Right atrium auricular region (tissue), 2 donors: ENCODE measurements at regions not wholly inside any gene's neighbourhood (a gene's known extent, or its start where the extent isn't known, plus 50 kb on each side); places are given as distances from the start of the nearest gene placed in this dataset.

Experiments
- DNase-seq: peaks from one replicate; pipeline ENCODE4 v3.0.0-alpha.2; 2019; ENCODE audit warnings: low spot score
- H3K27ac ChIP-seq, 2 donors: fragments of 200-600 bp; sonication (generic); 1 replicate in 1 of 2; 2 replicates in 1 of 2; pipeline ENCODE4 v1.5.1; 2016 to 2019
- H3K27me3 ChIP-seq, 2 donors: fragments of 200-600 bp; sonication (generic); one replicate each; pipeline versions ENCODE4 v1.5.1 to v1.6.0; 2017 to 2019
- H3K36me3 ChIP-seq: fragments of 200-600 bp; sonication (generic); one replicate; pipeline ENCODE4 v1.5.1; 2016
- H3K4me1 ChIP-seq, 2 donors: fragments of 200-600 bp; sonication (generic); one replicate each; pipeline versions ENCODE4 v1.5.1 to v1.6.0; 2017 to 2019
- H3K4me3 ChIP-seq, 2 donors: fragments of 200-600 bp; sonication (generic); 1 replicate in 1 of 2; 2 replicates in 1 of 2; pipeline ENCODE4 v1.5.1; 2017 to 2019; ENCODE audit warnings: mild to moderate bottlenecking in 1 of 2, moderate library complexity in 1 of 2
- H3K9me3 ChIP-seq, 2 donors: fragments of 200-600 bp; sonication (generic); one replicate each; pipeline ENCODE4 v1.5.1; 2019
- TF ChIP-seq, protein P1 (sequence below), 2 donors: fragments of 200-600 bp; sonication (generic); IDR thresholded peaks; one replicate each; pipeline ENCODE4 v1.5.1; 2019; ENCODE audit warnings: antibody characterized with exemption in 2 of 2

DNA sequence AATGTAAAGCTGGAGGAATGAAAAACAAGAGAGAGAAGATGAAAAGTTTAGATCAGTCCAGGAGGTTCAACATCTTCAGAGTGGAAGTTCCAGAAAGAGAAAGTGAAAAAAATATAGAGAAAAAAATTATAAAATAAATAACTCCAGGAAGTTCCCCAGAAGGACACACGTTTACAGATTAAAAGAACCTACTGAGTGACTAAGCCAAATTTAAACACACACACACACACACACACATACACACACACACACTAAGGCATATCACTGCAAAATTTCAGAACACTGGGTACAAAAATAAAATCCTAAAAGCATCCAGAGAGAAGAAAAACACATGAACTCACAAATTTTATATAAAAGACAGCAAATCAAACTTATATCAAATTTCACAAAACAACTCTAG is 85.9 kb upstream of the PMAIP1 start:
- no peaks in the 10 kb centered on the region for H3K9me3 ChIP-seq
- no peak overlapping the region for H3K4me3 ChIP-seq
- no peak for DNase-seq
- no peaks in the 10 kb centered on the region for H3K27me3 ChIP-seq
- TF ChIP-seq, protein P1, sequence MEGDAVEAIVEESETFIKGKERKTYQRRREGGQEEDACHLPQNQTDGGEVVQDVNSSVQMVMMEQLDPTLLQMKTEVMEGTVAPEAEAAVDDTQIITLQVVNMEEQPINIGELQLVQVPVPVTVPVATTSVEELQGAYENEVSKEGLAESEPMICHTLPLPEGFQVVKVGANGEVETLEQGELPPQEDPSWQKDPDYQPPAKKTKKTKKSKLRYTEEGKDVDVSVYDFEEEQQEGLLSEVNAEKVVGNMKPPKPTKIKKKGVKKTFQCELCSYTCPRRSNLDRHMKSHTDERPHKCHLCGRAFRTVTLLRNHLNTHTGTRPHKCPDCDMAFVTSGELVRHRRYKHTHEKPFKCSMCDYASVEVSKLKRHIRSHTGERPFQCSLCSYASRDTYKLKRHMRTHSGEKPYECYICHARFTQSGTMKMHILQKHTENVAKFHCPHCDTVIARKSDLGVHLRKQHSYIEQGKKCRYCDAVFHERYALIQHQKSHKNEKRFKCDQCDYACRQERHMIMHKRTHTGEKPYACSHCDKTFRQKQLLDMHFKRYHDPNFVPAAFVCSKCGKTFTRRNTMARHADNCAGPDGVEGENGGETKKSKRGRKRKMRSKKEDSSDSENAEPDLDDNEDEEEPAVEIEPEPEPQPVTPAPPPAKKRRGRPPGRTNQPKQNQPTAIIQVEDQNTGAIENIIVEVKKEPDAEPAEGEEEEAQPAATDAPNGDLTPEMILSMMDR (IDR thresholded peaks at IDR 0.05): no peak
- H3K27ac ChIP-seq: no peak overlapping the region
- H3K36me3 ChIP-seq: no peaks in the 10 kb centered on the region
- no peaks in the 10 kb centered on the region for H3K4me1 ChIP-seq

DNA sequence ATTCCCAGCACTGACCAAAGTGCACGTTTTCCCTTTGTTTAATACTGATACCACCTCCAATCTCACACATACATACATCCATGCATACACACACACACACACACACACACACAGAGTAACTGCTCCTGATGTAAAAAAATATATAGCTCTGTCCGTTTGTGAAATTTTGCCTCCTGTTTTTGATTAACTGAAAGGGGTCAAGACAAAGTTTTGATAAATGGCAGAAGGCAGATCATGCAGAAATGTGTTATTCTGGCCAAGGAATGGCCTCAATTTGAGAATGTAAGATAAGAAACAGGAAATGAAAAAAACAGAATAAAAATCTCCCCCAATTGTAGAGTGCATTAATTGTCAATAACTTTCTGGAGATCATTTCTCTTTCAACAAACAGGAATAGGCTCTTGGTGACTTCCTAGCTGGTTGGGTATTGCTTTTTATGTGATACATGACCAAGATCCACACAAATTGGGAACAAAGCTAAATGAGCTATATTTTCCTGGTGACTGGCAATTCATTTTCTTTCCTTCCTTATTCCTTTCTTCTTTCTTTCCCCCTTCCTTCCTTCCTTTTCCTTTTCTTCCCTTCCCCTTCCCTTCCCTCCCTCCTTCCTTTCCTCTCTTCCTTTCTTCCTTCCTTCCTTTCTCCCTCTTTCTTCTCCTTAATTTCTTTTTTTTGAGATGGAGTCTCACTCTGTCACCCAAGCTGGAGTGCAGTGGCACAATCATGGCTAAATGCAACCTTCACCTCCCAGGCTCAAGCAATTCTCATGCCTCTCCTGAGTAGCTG is 88.9 kb upstream of the PMAIP1 start:
- H3K4me1 ChIP-seq: no peaks in the 10 kb centered on the region
- no peak for DNase-seq
- no peaks in the 10 kb centered on the region for H3K27me3 ChIP-seq
- H3K9me3 ChIP-seq: no peaks in the 10 kb centered on the region
- H3K4me3 ChIP-seq: no peak overlapping the region
- no peaks in the 10 kb centered on the region for H3K36me3 ChIP-seq
- TF ChIP-seq, protein P1 (IDR thresholded peaks at IDR 0.05): no peak
- no peak overlapping the region for H3K27ac ChIP-seq

GRCh38 chr18:59810183-59810582 is 89.6 kb upstream of the PMAIP1 start:
- Histone ChIP-seq H3K4me3 (no peak overlapping the region), H3K9me3 (no peaks in the 10 kb centered on the region), H3K36me3 (no peaks in the 10 kb centered on the region), H3K4me1 (no peaks in the 10 kb centered on the region), H3K27me3 (no peaks in the 10 kb centered on the region), H3K27ac (no peak overlapping the region)
- no peak for DNase-seq
- TF ChIP-seq, protein P1 (IDR thresholded peaks at IDR 0.05): no peak

DNA sequence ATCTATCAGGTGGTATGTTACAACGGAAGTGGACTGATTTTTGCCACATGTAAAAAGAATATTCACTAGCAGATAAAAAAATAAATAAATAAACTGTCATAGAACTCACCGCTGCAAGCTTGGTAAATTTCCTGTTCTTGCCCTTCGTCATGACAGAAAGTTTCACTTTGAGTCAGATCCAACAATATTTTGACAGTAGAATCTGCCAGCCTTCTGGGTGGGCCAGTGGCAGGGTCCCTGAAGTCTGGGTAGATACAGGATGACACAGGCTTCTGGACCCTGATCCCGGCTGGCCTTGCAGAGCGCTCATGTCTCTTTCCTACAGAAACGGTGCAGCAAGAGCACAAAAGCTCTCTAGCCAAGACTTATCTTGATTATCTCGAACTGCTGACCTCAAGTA is 97.8 kb upstream of the PMAIP1 start:
- Histone ChIP-seq H3K4me1 (no peaks in the 10 kb centered on the region), H3K27me3 (no peaks in the 10 kb centered on the region), H3K9me3 (no peaks in the 10 kb centered on the region), H3K4me3 (no peak overlapping the region), H3K36me3 (no peaks in the 10 kb centered on the region), H3K27ac (no peak overlapping the region)
- TF ChIP-seq, protein P1 (IDR thresholded peaks at IDR 0.05): no peak
- DNase-seq: no peak

- TF ChIP-seq, protein P1 (IDR thresholded peaks at IDR 0.05): no peak
- H3K36me3 ChIP-seq: no peaks in the 10 kb centered on the region
- no peaks in the 10 kb centered on the region for H3K4me1 ChIP-seq
- H3K9me3 ChIP-seq: no peaks in the 10 kb centered on the region
- H3K27ac ChIP-seq: no peak overlapping the region
- DNase-seq: no peak
- no peaks in the 10 kb centered on the region for H3K27me3 ChIP-seq
- no peak overlapping the region for H3K4me3 ChIP-seq
Observed at GRCh38 chr18:59801576-59801975, 98.2 kb upstream of the PMAIP1 start.

DNA sequence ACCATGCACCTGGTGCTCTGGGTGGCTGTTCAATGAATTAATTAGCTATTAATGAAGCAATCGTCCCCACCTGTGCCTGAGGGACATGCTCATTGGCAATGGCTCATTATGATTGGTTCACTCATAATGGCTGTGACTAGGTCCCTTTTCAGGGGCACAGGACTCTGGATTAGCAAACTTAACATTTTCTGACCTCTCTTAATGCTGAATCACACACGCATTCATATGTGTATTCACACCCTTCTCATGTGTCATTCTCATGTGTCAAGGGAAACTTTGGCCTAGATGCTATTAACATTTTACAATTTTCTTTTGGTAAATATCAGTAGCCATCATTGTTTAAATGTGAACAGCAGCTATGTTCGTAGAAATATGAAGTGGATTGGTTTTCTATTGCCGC is 98.9 kb upstream of the PMAIP1 start:
- DNase-seq: no peak
- H3K27me3 ChIP-seq: no peaks in the 10 kb centered on the region
- no peaks in the 10 kb centered on the region for H3K9me3 ChIP-seq
- no peaks in the 10 kb centered on the region for H3K4me1 ChIP-seq
- no peak overlapping the region for H3K4me3 ChIP-seq
- H3K27ac ChIP-seq: no peak overlapping the region
- no peaks in the 10 kb centered on the region for H3K36me3 ChIP-seq
- TF ChIP-seq, protein P1 (IDR thresholded peaks at IDR 0.05): no peak
